ENCODE measurements at regions not wholly inside any gene's neighbourhood (a gene's known extent, or its start where the extent isn't known, plus 50 kb on each side); places are given as distances from the start of the nearest gene placed in this dataset.
A peak's percentile ranks its signal among the peaks of the same experiment; 100 is the strongest.

- DNase-seq = no peak
Observed at GRCh38 chr11:32039149-32039548, 51.7 kb upstream of the RCN1 start.

DNA sequence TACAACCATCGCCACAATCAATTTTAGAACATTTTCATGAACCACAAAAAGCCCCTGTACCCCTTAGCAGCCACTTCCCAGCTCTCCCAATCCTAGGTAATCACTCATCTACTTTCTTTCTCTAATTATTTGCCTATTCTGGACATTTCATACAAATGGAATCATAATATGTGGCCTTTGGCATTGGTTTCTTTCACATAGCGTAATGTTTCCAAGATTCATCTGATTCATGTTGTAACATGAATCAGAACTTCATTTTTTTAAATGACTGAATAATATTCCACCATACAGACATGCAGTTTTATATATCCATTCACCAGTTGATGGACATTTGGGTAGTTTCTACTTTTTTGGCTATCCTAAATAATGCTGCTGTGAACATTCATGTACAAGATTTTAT, 56.2 kb upstream of the RCN1 start:
- no peak for DNase-seq

GRCh38 chr11:32034149-32034548, 56.7 kb upstream of the RCN1 start:
- DNase-seq = no peak

DNA sequence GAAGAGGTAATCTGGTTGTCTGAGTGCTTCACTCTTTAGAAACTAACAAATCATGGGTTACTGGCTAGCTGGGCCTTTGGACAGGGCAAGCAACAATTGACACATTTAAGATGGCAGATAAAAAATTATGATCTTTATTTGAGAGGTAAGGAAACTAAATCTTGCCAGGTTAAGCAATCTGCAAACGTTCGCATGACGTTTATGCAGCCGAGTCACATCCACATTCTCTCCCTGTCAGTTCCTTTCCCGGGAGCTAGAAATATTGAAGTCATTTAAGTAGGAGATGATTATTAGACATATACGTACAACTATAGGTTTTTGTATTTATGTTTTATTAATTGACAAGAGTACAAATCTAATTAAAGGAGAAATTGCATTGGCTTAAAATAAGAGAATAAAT, 57.4 kb upstream of the RCN1 start:
- no peak for DNase-seq

- no peak for DNase-seq
Observed at GRCh38 chr11:32033067-32033466, 57.8 kb upstream of the RCN1 start.

GRCh38 chr11:32032478-32032877, 58.4 kb upstream of the RCN1 start:
- no peak for DNase-seq

GRCh38 chr11:32032052-32032451, 58.8 kb upstream of the RCN1 start:
- DNase-seq = no peak

DNA sequence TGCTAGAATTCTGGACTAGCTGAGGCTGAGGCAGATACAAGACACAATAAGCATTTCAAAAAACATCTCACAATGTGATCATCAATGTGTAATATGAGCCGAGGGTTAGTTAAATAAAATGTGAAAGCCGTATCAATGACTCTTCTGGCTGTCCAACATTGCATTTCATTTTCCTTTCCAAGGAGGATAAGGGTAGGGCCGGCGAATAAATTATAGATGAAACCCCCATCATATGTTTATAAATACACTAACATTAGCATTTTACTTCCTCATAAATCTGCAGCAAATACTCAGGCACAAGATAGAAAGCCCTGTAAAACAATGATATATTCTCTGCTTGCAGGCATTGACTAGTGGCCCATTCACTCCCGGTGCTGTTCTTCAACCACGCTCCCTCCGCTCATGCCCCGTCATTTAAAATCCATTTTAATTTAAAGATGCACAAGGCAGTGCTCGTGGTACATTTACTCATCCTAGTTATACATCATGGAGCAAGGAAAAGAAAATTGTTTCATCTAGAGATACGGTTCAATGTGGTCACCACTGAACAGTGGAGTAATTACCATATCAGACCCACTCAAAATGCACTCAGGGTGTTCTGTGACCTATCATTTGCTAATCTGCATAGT, 59.9 kb upstream of the RCN1 start:
- DNase-seq = no peak

- DNase-seq = no peak
Observed at GRCh38 chr11:32029721-32030120, 61.2 kb upstream of the RCN1 start.

DNA sequence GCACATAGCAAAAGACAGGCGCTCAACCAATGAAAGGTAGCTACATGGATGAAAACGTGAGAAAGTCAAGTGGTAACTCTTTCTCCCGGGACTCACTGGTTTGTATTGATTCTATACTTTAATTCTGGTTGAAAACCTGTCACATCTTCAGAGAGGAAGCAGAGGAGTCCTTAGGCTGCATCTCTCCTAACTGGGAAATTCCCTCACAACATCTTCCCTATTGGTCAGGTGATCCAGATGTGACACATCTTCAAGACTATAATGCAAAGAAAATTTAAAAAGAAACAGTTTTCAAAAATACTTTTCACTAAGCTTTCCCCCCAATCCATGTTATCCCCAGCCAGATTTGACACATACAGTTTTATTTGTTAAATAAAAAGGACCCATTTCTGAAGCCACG, 62.7 kb upstream of the RCN1 start:
- DNase-seq = no peak

DNA sequence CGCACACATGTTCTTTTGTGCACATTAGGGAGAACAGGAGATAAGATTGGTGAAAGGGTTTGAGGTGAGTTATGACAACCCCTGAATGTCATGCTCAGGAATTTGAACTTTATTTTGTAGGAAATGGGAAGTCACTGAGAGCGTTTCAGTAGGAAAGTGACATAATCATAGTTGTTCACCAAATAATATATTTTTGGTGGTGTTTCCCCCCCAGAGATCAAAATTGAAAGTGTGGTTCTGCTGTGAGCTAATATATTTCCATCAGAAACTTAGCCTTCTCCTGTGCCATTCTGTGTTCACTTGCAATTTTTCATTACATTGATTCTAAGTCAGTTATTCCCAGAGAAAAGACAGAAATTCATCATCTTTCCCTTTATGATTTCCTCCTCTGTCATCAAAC, 64.1 kb upstream of the RCN1 start:
- DNase-seq = no peak

DNA sequence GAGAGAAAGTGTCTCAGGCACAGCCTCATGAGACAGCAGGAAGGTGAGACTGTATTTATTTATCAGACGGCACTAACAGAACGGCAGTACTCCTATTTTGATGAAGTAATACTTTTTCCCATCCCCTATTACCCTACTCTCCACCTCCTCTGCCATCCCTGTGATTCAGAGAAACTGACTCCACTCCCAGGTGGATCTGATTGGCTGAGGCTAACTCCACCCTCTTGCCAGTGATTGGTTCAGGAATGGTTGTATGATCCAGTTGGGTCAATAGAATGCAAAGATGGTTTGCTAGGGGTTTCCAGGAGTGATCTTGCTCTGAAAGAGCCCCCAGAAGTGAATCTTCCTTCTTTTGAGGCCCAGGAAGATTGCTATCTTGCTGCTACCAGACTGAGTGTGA, 65.9 kb upstream of the RCN1 start:
- DNase-seq = no peak

DNA sequence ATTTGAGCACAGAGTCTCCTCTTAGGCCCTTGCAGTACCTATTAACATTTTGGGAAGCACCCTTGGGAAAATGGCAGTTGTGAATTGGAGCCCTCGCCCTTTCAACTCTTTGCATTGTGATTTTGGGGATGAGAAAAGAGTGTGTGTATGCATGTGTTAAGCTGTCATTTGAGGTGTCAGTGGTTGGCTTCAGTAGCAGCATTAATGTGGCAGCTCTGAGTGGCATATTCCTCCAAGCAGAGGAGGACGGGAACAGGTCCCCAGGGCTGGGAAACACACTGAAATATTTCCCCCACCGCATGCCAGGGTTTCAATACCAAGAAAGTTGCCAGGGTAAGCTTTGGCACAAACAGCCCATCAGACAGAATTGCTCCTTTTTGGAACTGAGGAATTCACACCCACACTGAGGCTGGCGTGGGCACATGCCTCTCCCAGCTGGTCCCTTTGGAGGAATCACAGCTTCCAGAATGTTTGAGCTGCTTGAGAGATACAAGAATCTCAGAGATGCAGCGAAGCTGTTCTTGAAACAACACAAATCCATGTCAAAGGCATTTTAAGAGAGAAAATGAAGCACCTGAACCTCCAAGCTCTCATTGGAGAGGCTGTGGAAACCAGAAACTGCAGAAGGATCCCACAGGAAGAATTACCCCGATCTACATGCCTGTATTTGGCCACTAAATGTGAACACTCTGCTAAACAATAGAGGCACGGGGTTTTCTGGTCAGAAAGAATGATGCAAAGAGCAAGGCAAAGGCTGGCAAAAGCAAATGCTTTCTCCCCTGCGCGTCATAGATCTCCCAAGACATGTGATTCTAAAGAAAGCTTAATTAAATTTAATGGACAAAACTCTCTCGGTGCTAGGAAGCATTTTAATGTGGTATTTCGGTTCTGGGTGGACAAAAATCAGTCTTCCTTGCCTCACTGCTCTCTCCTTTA, 67.2 kb upstream of the RCN1 start:
- DNase-seq = no peak

DNA sequence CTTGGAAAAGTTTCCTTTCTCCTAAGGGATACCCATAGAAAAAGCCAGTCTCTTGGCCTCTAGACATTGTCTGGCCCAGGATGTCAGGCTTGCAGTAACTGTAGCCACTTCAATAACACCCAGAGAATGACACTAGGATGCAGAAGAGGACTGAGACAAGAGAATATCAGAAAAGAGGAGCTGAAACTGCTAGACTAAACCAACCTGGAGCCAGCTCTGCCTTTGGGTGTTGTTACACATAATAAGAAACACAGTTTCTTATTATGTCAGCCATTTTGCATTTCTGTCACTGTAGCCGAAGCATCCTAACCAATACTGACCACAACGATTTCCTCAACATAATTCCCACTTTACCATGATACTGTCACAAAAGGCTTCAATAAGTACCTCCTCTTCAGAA, 72.2 kb upstream of the RCN1 start:
- DNase-seq = no peak

- no peak for DNase-seq
Observed at GRCh38 chr11:32016111-32016510, 74.8 kb upstream of the RCN1 start.

DNA sequence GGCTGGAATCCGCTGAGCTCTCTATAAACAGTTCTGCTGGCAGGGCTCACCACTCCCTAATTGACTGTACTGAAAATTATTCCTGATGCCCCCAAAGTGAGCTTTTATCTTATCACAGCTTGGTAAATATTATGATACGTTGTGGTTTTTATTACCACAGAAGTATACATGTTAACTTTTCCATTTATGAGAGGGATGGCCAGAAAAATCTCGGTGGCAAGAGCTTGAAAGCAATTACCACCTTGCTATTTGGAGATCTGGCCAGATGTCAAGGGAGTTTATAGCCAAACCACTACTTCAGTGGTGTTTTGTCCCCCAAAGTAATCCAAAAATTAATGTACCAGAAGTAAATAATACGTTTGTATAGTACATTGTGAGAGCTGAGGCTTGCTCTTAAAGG, 75.4 kb upstream of the RCN1 start:
- peak; percentile 66 for DNase-seq

DNA sequence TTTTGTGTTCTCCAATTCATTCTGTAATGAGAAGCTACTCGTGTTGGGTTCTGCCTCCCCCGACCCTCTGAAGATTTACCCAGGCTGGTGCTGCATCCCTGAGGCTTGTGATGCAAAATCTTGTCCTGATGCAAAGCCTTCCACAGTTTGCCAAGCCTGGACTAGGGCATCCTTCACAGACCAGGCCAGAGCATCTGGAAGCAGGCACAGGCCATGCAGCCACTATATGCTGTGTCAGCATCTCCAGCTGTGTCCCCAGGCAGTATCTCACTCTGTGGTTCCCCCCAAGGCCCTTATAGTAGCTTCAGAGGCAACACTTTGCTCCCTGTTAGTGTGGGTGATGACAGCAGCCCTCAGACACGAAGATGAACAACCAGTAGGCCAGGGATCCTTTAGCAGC, 77.3 kb upstream of the RCN1 start:
- no peak for DNase-seq

DNA sequence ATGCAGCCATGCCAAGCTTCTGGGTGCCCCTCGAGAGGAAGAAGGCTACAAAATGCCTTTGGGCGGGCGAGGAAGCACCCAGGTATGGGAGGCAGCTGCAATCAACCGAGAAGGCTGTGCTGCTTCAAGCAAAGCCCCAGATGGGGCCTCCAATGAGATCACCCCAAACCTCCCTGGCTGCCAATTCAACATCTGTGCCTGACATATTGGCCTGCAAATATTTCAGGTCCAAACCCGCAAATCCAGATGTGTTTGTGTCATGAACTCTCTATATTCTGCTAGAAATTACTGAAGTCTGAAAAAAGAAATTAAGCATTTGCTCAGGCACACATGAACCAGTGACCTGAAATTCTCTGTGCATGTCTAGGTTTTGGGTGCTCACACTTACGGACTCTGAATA, 78.8 kb upstream of the RCN1 start:
- DNase-seq = no peak

- DNase-seq = no peak
Observed at GRCh38 chr11:32008880-32009551, 81.9 kb upstream of the RCN1 start.

DNA sequence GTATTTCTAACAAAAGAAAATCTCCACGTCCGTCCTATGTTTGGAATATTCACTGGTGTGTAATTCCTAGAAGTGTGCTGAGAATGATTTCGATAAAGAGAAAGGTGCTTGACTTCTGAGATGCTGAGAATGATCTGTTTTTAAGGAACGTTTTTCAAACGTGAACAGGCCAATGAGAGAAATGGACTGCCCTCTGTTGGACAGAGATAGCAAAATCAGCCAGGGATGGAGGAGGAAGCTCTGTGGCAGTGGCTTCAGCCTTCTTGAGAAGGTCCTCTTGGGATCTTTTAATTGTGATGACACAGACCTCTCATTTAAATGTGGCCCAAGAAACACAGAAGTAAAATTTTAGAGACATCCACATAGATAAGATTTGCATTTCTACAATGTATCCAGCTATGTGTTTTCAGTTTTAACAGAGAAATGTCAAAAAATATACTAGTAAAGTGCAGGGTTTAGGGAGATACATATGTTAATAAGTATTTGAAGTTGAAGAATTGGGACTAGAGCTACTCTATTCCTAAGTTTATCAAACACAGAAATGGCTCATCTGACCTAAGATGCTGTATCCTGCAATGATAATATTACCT, 84.0 kb upstream of the RCN1 start:
- DNase-seq = no peak

GRCh38 chr11:32005786-32006416, 85.0 kb upstream of the RCN1 start:
- DNase-seq = no peak

- DNase-seq = no peak
Observed at GRCh38 chr11:32003335-32003734, 87.5 kb upstream of the RCN1 start.

DNA sequence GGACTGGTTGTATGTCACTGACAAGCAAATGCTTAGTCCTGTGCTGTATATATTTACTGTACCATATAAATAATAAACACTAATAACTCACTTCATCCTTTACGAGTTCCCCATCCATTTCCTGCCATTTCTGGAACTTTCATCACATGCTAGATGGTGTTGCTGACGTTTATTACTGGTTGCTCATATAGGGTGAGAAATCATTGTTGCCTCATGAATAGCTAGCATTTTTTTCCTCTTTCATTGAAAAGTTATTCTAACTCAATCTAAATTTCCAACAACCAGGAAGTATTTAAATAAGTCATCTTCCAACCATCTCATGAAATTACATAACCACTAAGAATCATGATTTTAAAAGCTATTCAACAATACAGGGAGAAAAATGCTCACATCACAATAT, 88.6 kb upstream of the RCN1 start:
- no peak for DNase-seq

All from DMS79 treated with DMSO at 0.1 percent for 48 hours (cell line).